Lung (tissue), 11 donors: ENCODE measurements at regions not wholly inside any gene's neighbourhood (a gene's known extent, or its start where the extent isn't known, plus 50 kb on each side); places are given as distances from the start of the nearest gene placed in this dataset.

Source experiments
- ATAC-seq: fragments of 200-7000 bp; cut with Tn5 transposase; one replicate; pipeline ENCODE4 v1.9.1; 2020; ENCODE audit warnings: moderate number of reproducible peaks; ENCODE audit not compliant: insufficient read depth, low FRiP score
- DNase-seq, 3 donors: peaks; one replicate each; pipeline ENCODE4 v3.0.0-alpha.2; 2013 to 2017
- H3K27ac ChIP-seq, 2 donors: one replicate each; pipeline ENCODE4 v1.5.1; 2013; ENCODE audit warnings: mild to moderate bottlenecking in 2 of 2, moderate library complexity in 2 of 2, control low read depth in 1 of 2, inconsistent platforms in 1 of 2, low read depth in 1 of 2, low read length in 1 of 2
- H3K27me3 ChIP-seq, 3 donors: one replicate each; pipeline ENCODE4 v1.5.1; 2013; ENCODE audit warnings: low read length in 2 of 3; ENCODE audit not compliant: control insufficient read depth in 3 of 3, insufficient read depth in 3 of 3
- H3K36me3 ChIP-seq, 4 donors: one replicate each; pipeline ENCODE4 v1.5.1; 2013; ENCODE audit warnings: low read length in 4 of 4, mild to moderate bottlenecking in 1 of 4, moderate library complexity in 1 of 4; ENCODE audit not compliant: control insufficient read depth in 4 of 4, insufficient read depth in 4 of 4
- H3K4me1 ChIP-seq, 5 donors: one replicate each; pipeline ENCODE4 v1.5.1; 2013; ENCODE audit warnings: low read length in 5 of 5, mild to moderate bottlenecking in 2 of 5, moderate library complexity in 1 of 5; ENCODE audit not compliant: control insufficient read depth in 5 of 5, insufficient read depth in 5 of 5
- H3K4me3 ChIP-seq: one replicate; pipeline ENCODE4 v1.5.1; 2013; ENCODE audit warnings: mild to moderate bottlenecking, control low read depth, moderate library complexity
- H3K9ac ChIP-seq, 2 donors: one replicate each; pipeline ENCODE4 v1.5.1; 2013; ENCODE audit warnings: low read length in 2 of 2, control low read depth in 1 of 2; ENCODE audit not compliant: insufficient read depth in 1 of 2
- H3K9me3 ChIP-seq, 4 donors: one replicate each; pipeline ENCODE4 v1.5.1; 2013; ENCODE audit warnings: low read length in 3 of 4, mild to moderate bottlenecking in 1 of 4, moderate library complexity in 1 of 4; ENCODE audit not compliant: control insufficient read depth in 4 of 4, insufficient read depth in 3 of 4
- WGBS, 2 donors: extraction: QIAGEN DNeasy Blood & Tissue Kit; methylation state at CpG; one replicate each; pipeline ENCODE4 v1.1.7; 2013; 5-methylcytosine and 5-hydroxymethylcytosine counted together
- TF ChIP-seq, protein P1 (sequence below): IDR thresholded peaks from 2 replicates; pipeline ENCODE4 v1.5.1; 2012; ENCODE audit warnings: mild to moderate bottlenecking; ENCODE audit errors: control extremely low read depth, extremely low read depth
- donor health status: control.
- donor health status: control.
- donor health status: Bipolar disorder and iron deficiency.
- donor health status: healthy.
- donor health status: DM: yes; HTN: yes; CAD: no.

DNA sequence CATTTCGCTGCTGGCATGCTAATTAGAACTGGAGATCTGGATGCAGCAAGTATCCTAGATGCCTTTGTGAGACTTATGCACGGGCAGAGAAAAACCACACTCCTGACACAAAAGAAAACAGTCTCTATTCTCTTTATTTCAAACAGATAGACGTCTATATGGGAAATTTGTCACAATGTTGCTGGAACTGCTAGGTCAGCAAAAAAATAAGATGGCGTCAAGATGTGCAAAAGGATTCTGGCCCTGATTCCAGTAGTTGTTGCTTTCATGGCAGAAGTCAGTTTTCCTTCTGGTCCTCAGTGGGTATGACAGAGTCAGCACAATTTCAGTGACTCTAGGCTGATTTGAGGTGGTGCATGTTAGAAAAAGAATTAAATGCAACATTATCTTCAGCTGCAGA is 1068.0 kb downstream of the SLITRK5 start:
- 89 to 92% methylated on average over 4 of the region's 4 CpGs for WGBS, 2 donors

DNA sequence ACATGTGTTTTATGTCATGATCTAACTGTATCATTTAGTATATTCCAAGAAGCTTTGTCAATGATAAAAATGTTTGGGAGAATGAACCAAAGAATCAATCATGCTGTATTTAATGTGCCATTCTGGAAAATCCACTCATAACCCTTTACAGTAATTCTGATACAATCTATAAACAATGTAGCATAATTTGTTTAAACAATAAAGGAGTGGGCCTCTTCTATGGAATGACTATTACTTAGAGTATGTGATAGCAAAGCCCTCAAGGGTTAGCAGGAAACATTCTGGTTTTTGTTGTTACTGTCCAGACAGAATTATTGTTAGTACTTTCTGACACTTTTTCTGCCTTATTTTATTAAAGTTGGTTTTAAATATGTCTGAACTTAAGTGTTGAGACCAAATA is 1073.1 kb downstream of the SLITRK5 start:
- Histone ChIP-seq H3K27ac (no peak overlapping the region), H3K36me3 (no peaks in the 10 kb centered on the region), H3K4me1 (no peaks in the 10 kb centered on the region), H3K9me3 (no peaks in the 10 kb centered on the region), H3K4me3 (no peak overlapping the region), H3K9ac (no peak overlapping the region), H3K27me3 (no peaks in the 10 kb centered on the region)
- DNase-seq, result no peak
- TF ChIP-seq, protein P1, sequence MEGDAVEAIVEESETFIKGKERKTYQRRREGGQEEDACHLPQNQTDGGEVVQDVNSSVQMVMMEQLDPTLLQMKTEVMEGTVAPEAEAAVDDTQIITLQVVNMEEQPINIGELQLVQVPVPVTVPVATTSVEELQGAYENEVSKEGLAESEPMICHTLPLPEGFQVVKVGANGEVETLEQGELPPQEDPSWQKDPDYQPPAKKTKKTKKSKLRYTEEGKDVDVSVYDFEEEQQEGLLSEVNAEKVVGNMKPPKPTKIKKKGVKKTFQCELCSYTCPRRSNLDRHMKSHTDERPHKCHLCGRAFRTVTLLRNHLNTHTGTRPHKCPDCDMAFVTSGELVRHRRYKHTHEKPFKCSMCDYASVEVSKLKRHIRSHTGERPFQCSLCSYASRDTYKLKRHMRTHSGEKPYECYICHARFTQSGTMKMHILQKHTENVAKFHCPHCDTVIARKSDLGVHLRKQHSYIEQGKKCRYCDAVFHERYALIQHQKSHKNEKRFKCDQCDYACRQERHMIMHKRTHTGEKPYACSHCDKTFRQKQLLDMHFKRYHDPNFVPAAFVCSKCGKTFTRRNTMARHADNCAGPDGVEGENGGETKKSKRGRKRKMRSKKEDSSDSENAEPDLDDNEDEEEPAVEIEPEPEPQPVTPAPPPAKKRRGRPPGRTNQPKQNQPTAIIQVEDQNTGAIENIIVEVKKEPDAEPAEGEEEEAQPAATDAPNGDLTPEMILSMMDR, result no peak
- ATAC-seq, result no peak

More for the DNA sequence above, 1068.0 kb downstream of the SLITRK5 start:
- ATAC-seq, result no peak
- Histone ChIP-seq H3K36me3 (no peaks in the 10 kb centered on the region), H3K4me1 (peaks cover 0 to 5% (median 0%) of the 10 kb centered on the region in 5 donors), H3K9ac (no peak overlapping the region), H3K9me3 (peaks cover 0 to 4% (median 0%) of the 10 kb centered on the region in 4 donors), H3K27me3 (no peaks in the 10 kb centered on the region), H3K4me3 (no peak overlapping the region), H3K27ac (no peak overlapping the region)
- TF ChIP-seq, protein P1, result no peak
- DNase-seq, result no peak

DNA sequence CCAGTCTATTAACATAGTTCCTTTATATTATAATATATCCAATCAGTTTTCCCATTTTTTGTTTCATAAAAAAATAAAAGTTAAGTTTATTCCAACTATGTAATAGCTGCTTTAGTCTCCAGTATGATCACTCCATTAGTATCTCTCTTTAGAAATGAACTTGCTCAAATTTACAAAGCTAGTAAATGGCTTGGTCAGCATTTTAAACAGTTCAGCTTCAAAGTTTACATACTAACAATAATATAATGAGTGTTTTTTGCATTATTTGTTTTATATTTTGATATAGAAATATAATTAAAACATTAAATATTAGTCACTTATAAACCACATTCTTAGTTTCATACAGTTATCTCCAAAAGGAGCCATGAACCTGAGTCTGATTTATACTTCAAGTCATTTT is 1073.8 kb downstream of the SLITRK5 start:
- Histone ChIP-seq H3K36me3 (no peaks in the 10 kb centered on the region), H3K4me3 (no peak overlapping the region), H3K9ac (no peak overlapping the region), H3K27ac (no peak overlapping the region), H3K9me3 (no peaks in the 10 kb centered on the region), H3K27me3 (no peaks in the 10 kb centered on the region), H3K4me1 (no peaks in the 10 kb centered on the region)
- TF ChIP-seq, protein P1, result no peak
- DNase-seq (no peak), ATAC-seq (no peak)

DNA sequence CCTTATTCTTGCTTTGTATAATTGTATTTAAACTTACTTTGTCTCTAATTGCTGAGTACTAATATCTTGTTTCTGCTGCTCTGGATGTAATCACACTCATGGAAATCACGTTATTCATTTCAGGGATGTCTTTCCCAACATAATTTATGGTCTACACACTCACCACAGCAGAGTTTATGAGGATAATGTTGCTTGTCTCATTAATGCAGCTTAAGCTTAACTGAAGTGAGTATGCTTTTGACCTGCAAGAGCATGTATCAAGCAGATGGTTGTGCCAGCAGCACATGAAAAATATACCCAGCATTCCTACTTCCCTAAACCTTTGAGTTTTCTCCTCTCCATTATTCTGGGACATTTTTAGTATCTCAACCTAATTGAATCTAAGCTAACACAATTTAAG is 1080.9 kb downstream of the SLITRK5 start:
- Histone ChIP-seq H3K27me3 (no peaks in the 10 kb centered on the region), H3K4me1 (no peaks in the 10 kb centered on the region), H3K4me3 (no peak overlapping the region), H3K9ac (no peak overlapping the region), H3K36me3 (no peaks in the 10 kb centered on the region), H3K9me3 (no peaks in the 10 kb centered on the region), H3K27ac (no peak overlapping the region)
- TF ChIP-seq, protein P1, result no peak
- WGBS, 2 donors, result 63 to 66% methylated on average over 1 of the region's 1 CpG
- ATAC-seq (no peak), DNase-seq (no peak)
